ENCODE measurements at regions not wholly inside any gene's neighbourhood (a gene's known extent, or its start where the extent isn't known, plus 50 kb on each side); places are given as distances from the start of the nearest gene placed in this dataset.

DNA sequence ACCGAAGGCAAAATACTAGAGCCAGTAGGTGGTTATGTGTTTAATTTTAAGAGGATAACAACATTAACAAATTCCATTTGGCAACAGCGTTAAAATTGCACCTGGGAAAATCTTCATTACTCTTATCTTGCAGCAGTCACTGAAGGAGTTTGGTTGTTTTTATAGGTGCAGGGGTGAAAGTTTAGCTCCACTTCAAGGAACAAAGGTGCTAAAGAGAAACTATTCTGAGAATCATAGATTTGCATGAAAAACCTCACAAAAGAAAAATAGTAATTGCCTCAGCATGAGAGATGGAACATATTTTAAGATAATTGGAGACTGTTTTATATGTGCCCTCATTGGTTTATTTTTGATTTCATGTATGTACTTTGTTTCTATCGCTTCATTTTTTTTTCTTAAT is 444.4 kb downstream of the UTRN start:
- no peak for DNase-seq (ENCODE audit: low read depth)

DNA sequence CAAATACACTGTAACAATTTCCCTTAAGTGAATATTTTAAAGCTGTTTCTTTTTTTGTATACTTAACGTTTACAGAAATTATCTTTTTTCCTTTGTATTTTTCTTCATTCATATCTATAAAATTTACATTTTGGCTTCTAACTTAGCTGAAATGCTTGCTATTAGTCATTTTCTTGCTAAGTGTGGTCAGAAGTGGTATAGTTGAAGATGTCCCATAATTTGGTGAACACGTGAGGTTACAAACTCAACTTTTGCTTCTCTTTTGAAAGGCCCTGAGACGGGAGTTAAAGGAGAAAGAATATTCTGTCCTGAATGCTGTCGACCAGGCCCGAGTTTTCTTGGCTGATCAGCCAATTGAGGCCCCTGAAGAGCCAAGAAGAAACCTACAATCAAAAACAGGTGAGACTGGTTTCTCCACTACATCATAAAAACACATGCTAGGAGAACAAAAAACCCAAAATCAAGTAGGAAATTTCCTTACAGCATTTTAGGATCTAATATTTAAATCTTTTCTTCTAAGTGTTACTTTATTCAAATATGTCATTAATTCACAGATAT is 445.0 kb downstream of the UTRN start:
- no peak for DNase-seq (ENCODE audit: low read depth)

DNA sequence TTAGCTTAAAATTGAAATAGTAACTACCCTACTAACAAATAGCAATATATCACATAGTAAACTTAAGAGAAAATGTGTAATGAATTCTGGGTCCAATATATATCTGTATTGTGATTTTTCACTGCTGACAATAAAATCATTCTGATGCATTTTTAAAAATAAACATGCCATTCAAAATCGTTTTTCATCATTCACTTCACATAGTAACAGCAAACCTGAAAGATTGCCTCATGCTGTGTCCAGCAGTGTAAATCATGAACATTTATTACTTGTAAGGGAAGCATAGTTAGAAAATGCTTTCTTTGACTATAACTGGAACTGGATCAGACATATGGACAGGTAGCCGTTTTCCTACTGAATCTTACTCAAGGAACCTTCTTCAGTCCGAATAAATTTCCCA is 446.1 kb downstream of the UTRN start:
- no peak for DNase-seq (ENCODE audit: low read depth)

DNA sequence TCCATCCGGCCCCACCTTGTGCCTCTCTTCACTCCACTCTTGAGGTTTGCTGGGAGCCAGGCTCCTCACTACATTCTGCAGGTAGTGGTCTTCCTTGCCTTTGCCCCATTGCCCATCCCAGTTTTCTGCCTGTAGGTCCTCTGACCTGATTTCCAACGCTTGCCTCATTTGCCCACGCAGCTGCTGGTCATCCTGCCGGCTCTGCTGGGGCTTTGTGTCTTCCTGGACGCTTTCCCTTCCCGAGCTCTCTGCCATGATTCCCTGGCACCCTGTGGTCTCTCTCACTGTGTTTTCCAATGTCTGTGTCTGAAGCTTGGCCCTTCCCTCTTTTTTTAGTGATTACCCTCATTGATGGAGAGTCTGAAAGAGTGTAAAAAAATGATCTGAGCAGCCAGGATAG is 451.6 kb downstream of the UTRN start:
- DNase-seq (ENCODE audit: low read depth), result no peak

DNA sequence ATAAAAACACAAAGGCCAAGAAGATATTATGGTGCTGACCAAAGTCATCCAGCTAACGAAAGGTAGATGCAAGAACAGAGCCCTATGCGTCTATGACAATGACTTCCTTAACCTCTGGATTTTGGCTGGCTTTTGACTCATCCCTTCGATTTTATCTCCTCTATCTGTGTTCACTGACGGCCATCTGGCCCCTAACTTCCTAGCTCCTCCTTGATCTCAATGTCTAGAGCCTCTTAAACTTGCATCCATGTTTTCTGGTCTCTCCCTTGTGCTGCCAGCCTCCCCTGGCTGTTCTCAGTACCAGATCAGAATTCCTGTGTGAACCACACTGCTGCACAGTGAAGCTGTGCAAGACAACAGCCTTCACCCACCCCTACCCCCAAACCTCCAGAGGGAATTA is 452.9 kb downstream of the UTRN start:
- DNase-seq (ENCODE audit: low read depth), result no peak

GRCh38 chr6:144739873-144740272 is 454.7 kb downstream of the UTRN start:
- DNase-seq (ENCODE audit: low read depth), result no peak

GRCh38 chr6:144741659-144742058 is 456.5 kb downstream of the UTRN start:
- DNase-seq (ENCODE audit: low read depth), result no peak

DNA sequence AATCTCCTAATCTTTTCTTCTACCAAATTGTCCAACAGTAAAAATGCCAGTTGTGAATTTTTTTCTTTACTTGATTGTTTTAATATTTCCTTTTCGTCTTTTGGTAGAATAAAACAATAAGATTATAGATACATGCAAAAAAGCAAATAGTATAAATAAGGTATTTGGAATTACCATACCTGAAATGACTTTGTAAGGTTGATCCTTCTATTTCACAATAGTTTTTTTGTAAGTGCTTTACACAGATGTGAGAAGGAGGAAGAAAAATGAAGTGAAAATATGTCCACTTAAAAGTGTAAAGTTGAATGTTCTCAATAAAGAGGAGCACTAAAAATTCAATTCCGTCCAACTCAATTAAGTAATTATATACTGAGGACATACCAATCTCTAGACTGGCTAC is 457.6 kb downstream of the UTRN start:
- DNase-seq (ENCODE audit: low read depth), result no peak

DNA sequence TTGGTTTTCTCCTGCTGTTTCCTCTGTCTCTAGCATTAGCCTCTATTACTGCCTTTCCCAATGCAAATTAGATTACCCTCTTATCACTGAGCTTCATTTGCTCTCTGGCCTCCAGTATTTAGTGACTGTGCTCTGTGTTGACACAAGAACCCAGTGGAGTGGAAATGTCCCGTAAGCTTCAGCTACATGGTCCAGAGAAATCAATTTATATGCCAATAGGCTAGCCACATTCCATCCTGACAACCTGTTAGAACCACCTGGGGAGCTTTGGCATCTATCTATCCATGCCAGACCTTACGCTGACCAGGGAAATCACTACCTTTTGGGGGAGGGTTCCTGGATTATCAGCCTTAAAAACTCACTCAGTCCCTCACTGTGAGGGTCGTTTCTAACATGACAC is 459.6 kb downstream of the UTRN start:
- DNase-seq (ENCODE audit: low read depth), result no peak

DNA sequence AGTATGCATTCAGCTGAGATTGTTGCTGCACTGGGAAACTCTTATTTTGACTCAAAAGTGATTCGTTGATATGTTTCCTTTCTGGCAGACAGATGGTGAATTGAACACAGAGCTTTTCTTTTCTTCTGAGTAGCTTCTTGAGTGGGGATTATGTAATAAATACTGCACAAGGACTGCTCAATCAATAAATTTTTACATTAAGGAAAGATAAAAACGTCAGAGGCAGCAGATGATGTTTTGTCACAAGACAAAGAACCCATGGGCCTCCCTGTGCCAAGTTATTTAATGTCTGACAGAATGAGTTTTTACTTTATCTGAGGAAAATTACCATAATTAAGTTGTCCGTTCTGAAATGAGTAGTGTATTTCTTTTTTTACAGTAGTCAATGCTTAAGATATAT is 460.3 kb downstream of the UTRN start:
- no peak for DNase-seq (ENCODE audit: low read depth)

- DNase-seq (ENCODE audit: low read depth), result no peak
Measured at GRCh38 chr6:144746902-144747469, 461.9 kb downstream of the UTRN start.

DNA sequence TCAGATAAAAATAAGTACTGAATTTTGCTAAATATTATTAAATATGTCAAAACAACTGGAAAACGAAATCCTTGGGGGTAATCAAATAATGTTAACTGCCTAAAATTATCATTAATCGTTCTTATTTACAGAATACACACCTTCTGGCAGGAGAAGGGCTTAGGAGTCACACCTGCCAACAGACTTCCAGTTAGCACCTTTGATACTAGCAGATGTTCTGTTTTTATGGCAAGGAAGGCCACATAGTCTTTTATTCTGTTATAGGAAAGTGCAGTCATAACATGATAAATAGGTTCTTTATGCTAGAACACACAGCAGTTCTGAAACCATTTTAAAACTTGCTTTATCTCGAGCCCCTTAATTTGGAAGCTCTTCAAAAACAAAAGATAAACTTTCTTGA is 464.1 kb downstream of the UTRN start:
- no peak for DNase-seq (ENCODE audit: low read depth)

- DNase-seq (ENCODE audit: low read depth), result no peak
Measured at GRCh38 chr6:144753023-144753705, 468.0 kb downstream of the UTRN start.

GRCh38 chr6:144756469-144756868 is 471.3 kb downstream of the UTRN start:
- DNase-seq (ENCODE audit: low read depth), result no peak

- DNase-seq (ENCODE audit: low read depth), result no peak
Measured at GRCh38 chr6:144757299-144757698, 472.2 kb downstream of the UTRN start.

DNA sequence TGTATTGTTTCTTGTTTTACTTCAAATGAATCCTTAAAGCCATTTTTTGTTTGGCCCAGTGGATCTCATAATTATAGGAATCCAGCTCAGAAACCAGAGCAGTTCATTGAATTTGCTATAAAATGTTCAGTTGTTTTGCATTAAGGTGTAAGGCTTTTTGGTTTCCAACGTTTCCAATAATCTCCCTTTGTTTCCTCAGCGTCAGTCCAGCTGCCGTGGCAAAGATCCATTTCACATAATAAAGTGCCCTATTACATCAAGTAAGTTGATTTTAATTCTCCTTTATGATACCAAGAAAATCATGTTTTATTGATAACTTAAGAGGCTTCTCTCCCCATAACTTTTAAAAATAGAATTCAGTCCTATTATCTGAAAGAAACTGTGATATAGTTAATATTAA is 472.6 kb downstream of the UTRN start:
- no peak for DNase-seq (ENCODE audit: low read depth)

- DNase-seq (ENCODE audit: low read depth), result peak; percentile 7
Measured at GRCh38 chr6:144758602-144759001, 473.5 kb downstream of the UTRN start.

- no peak for DNase-seq (ENCODE audit: low read depth)
Measured at GRCh38 chr6:144762469-144762868, 477.3 kb downstream of the UTRN start.

DNA sequence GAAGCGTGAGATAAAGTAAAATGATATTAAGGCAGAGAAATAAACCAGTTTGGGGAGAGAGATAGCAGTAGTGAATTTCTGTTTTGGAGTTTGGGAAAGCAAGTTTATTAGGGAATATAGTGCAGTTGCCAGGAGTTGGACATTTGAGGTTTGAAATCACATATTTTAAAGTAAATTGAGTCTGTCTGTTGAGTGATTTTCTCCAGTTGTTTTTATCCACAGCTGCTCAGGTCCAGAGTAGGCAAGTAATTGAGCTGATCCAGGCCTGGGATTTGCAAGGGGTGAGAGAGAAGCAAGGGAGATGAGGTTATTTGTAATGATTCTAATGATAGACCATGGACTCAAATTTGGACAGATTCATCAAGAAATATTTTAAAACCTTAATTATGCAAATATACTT is 481.9 kb downstream of the UTRN start:
- no peak for DNase-seq (ENCODE audit: low read depth)

- DNase-seq (ENCODE audit: low read depth), result no peak
Measured at GRCh38 chr6:144768551-144769075, 483.5 kb downstream of the UTRN start.

DNA sequence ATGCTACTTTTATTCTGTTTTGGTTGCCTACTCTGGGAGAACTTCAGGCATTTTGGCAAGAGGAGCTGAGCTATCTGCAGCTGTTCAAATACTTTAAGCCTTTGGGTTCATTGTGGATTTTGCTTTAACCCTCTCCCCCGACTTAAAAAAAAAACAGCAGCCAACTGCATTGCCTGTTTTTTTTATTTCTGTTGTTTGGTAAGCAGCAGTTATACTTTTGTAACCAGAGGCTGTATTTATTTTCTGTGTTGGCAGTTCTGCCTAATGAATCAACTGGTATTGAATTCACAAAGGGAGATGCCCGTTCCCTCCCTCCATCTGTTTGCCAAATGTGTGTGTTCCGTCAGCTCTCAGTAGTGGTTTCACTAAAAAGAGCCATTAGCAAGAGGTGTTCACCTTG is 484.0 kb downstream of the UTRN start:
- DNase-seq (ENCODE audit: low read depth), result peak; percentile 84

DNA sequence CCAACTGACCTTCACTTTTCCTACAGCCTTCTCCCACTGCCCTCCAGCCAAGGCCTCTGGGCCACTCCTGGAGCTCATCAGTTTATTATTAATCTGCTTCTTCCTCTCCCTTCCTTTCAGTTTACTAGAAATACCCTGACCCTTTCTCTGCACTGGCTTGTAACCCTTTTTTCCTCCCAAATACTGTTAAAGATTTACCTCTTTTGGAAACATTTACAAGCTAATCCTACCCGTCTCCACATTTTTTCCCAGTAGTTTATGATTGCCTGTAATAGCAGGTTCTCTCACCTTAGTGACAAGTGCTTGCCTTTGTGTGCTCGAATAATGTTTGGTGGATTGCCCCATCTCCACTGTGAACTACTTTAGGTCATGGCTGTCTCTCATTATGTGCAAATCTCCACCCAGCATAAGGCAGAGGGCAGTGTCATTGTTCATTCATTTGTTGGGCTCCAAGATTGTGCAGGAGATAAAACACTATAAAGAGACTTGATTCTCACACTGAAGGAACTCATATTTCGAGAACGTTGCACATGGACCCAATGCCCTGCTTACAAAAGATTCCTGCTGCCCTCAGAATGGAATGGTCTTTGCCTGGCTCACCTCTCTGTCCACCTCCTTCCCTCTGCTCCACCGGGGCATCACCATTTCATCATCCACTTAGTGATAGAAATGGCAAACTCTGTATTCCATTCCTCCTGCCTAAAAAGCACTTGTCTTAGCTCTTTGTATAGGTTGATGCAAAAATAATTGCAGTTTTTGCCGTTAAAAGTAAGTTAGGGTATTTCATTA is 491.1 kb downstream of the UTRN start:
- no peak for DNase-seq (ENCODE audit: low read depth)

DNA sequence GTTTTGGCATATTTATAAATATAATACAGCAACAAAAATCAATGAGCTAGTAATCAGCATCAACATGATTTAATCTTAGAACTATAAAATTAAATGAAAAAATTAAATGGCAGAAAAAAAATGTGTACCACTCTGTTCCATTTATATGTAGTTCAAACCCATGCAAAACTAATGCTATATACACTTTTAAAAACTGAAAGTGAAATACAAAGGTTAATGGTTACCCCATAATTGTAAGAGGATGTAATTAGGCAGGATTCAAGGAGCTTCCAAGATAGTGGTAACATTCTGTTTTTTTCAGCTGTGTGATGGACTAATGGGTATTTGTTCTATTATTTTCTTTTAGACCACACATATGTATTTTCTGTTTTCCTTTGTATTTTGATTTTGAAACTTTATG is 492.1 kb downstream of the UTRN start:
- DNase-seq (ENCODE audit: low read depth), result no peak

Data from fibroblast of gingiva (primary cell).